HG03196 (cell line): ENCODE measurements at regions not wholly inside any gene's neighbourhood (a gene's known extent, or its start where the extent isn't known, plus 50 kb on each side); places are given as distances from the start of the nearest gene placed in this dataset.
A peak's percentile ranks its signal among the peaks of the same experiment; 100 is the strongest.
"Not testable (repeated sequence)": the region's sequence is repeated elsewhere in the genome, so short reads cannot be mapped to it uniquely, and the experiment has no call there.

Experiments
- ATAC-seq: cut with Tn5 transposase; IDR thresholded peaks from one replicate; pipeline ENCODE4 v1.9.1; 2021; ENCODE audit not compliant: unreplicated experiment

- ATAC-seq: not testable (repeated sequence)
Observed at GRCh38 chr1:219863816-219864215, 64.5 kb downstream of the SLC30A10 start.

DNA sequence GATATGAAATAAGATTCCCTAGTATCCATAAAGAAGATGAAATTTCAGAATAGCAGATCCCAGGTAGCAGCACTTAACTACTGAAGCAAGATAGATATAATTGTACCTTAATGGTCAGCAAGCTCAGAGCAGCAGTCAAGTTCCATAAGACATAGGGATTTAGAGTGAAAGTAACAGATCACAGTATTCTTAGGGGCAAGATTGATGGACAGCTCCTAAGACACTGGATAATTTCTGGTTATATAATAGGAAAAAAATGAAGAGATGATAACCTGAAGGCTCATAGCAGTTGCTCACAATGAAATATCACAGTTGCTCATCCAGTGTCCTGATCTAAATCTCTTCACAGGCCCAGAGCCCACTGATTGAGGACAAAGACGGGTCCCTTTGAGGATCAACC, 66.0 kb downstream of the SLC30A10 start:
- no peak for ATAC-seq

GRCh38 chr1:219858980-219859379, 69.4 kb downstream of the SLC30A10 start:
- ATAC-seq: no peak

DNA sequence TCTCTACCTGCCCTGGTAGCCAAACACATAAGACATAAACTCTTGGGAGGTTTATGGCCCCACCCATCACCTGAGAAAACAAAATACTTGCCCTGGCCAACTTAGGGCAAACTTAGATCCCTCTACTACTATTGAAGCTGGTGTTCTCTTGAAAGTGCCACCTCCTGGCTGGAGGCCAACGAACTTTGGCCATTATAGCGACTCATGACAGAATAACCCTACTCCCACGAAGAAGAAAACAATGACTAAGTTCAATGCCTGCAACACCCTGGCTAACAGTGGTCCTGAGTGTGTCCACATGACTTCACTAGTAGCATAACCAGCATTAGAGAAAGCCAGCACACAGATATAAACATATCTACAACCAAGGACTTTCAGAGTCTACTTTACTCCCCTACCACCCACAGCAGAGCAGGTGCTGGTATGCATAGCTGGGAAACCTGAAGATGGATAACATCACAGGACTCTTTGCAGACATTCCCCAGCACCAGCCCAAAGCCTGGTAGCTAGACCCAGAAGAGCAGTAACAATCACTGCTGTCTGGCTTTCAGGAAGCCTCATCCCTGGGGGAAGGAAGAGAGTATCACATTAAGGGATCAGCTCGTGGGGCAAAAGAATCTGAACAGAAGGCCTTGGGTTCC, 81.0 kb downstream of the SLC30A10 start:
- no peak for ATAC-seq

GRCh38 chr1:219839595-219839994, 88.8 kb downstream of the SLC30A10 start:
- not testable (repeated sequence) for ATAC-seq

- no peak for ATAC-seq
Observed at GRCh38 chr1:219837994-219838294, 90.4 kb downstream of the SLC30A10 start.

DNA sequence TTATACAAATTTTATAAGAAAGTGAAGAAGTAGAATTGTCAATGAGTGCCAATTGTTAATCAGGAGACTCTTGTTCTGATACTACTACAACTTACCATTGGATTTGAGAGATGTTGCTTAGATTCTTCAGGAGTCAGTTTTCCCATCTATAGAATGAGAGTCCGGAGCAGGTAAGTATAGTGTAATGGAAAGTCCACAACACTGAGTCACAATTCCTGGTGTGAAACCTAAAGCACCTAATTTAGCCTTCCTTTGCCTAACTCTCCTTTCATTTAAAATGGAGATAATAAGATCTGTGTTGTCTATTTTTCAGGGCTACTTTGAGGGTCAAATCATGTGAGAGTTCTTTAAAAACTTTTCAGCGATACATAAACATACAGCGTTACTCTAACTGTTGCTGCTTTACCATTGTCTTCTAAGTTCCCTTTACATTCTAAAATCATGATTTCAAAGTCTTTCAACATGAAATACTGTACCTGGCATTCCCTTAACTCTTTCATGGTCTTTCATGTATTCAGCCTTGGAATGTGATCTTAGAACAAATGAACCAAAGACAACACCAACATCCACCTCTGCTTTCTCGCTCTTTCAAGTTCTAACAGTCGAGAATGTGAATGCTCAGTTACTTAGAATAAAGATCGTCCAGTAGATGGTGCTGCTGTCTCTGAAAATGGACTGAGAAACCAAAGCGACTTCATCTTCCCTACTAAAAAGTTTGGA, 90.9 kb downstream of the SLC30A10 start:
- no peak for ATAC-seq

DNA sequence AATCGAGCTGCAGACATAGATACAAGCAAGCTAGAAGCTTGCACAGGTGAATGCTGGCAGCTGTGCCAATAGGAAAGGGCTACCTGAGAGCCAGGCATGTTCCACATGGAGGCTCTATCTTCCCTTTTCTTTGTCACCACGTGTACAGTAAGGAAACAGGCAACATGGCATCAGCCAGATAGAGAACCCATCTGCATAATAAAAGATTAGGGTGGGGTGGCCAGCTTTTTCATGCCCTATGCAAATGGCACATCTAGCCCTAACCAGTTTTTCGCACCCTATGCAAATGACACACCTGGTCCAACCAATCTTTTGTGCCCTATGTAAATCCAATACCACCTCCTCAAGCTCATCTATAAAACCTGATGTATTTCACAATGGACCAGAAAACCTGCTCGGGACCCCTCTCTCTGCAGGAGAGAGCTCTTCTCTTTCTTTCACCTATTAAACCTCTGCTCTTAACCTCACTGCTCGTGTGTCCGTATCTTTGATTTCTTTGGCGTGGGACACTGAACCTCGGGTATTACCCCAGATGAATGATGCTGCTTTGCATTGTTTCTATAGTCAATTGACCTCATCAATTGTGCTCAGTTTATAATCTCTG, 93.9 kb downstream of the SLC30A10 start:
- ATAC-seq: no peak

DNA sequence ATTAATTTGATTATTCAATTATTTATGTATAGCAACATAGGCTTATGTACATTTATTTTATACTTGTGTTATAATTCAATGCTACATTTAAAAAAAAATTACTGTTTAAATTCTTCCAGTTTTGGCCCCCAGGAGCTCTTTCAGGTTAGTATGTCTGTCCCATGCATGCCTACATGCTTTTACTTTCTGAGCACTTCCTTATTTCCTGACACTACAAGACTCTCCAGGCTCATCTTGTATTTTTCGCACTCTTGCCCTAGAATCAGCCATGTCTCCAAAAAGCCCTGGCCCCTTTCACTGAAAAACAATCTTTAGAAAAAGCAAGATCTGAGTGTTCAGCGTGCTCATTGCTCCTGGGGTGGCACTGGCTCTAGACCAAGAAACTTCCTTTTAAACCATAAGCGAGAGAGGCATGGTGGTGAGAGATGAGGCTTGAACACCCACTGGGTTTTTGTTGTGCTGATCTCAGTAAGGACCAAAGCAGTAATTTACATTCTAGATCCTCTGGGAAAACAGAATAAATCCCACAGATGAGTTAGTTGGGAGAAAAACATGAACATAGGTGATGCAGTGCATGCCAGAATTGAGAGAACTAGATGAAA, 95.0 kb downstream of the SLC30A10 start:
- no peak for ATAC-seq

DNA sequence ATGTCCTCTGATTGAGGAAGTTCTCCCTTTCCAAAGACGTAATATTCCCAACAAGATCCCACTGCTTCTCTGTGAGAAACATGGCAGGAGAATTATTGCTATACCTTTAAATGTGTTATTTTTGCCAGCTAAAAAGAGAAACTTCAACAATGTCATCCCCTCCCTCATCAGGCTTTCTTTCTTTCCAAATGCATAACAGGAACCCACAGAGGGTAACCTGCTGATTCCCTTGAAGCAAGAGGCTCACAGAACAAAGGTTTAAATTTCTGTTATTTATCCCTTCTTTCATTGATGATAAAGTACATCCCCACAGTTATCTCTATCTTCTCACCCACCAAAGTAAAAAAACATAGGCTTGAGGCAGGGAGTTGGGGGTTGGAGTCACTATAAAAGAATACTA, 102.1 kb downstream of the SLC30A10 start:
- no peak for ATAC-seq

- no peak for ATAC-seq
Observed at GRCh38 chr1:219825355-219825754, 103.0 kb downstream of the SLC30A10 start.

GRCh38 chr1:219824338-219824737, 104.0 kb downstream of the SLC30A10 start:
- ATAC-seq: no peak

DNA sequence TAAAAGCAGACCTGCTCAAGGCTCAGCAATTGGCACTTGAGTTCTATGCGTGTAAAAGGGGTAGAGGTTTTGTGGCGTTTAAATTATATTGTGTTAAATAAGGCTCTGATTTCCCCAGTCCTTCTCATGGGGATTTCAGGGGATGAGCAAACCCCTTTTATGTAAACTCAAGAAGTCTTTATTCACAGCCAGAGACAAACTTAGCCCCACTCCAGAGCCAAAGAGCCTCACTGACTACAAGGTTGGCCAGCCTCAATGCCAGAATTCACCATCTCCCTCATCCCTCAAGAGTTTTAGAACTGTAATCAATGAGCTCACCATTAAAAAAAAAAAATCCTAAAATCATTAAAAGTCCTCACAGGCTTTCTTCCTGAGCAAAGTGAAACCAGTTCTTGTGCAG, 107.8 kb downstream of the SLC30A10 start:
- ATAC-seq: no peak

GRCh38 chr1:219817914-219818313, 110.4 kb downstream of the SLC30A10 start:
- ATAC-seq: no peak

- ATAC-seq: no peak
Observed at GRCh38 chr1:219813294-219813693, 115.1 kb downstream of the SLC30A10 start.

DNA sequence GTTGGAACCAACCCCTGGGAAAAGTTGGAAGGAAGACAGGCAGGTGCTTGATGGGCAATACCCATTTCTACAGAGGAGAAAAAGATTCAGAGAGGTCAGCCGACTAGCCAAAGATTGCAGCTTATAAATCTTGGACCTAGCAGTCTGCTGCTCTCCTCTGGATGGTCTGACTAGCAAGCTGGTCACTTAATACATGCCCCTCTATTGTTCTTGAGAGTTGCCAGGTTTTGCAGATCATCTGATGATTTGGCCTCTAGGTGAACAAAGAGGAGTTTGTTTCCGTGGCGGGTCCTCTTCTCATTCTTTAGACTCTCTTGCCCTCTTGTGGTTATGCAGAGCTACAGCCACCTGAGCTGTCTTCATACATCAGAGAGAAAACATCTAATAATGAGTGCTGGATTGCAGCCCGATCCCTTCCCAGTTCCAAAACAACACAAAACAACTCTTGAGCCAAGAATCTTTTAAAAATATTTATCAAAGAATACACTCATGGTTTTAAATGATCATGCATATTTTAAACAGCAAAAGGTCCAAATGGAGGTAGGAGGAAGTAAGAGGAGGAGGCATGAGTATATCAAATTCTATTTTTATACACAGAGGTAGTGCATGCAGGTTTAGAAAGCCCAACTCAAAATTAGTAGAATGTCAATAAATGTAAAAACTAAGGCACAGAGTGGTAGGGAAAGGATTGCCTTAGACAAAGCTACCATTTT, 115.7 kb downstream of the SLC30A10 start:
- ATAC-seq: peak; percentile 92

DNA sequence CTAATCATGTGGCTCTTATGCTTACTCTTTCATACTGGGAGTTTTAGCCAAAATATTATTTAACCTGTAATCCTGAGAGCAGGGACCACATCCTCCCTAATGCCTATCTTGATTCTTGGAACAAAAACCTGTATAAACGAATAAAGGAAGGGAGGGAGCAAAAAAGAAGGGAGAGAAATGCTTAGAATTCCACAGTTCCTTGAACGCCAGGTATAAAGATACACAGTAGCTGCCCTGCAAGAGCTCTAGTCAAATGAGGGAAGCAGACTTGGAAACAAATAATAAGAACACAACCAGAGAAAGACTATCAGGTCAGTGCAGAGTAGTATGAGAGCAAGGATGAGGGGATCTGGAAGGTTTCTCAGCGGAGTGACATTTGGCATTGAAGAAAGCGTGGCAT, 116.3 kb downstream of the SLC30A10 start:
- no peak for ATAC-seq

GRCh38 chr1:219810451-219810850, 117.9 kb downstream of the SLC30A10 start:
- no peak for ATAC-seq

GRCh38 chr1:219808790-219809189, 119.6 kb downstream of the SLC30A10 start:
- no peak for ATAC-seq

DNA sequence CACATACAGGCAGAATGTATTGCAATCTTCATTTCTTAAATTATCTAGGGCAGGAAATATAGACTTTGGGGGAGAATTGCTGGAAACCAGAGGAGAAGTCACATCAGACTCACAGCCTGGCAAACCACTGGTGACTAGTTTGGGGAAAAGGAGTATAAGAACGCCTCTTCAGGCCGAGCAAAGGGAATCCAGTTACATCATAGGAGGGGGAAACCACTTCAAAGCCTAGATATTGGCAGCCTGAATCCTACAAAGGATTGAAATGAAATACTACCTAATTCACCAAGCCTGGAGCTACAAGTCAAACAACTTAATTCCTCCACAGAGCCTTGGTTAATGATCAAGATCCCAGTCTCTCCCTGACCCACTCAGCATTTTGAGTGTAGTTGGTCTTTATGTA, 121.7 kb downstream of the SLC30A10 start:
- no peak for ATAC-seq

DNA sequence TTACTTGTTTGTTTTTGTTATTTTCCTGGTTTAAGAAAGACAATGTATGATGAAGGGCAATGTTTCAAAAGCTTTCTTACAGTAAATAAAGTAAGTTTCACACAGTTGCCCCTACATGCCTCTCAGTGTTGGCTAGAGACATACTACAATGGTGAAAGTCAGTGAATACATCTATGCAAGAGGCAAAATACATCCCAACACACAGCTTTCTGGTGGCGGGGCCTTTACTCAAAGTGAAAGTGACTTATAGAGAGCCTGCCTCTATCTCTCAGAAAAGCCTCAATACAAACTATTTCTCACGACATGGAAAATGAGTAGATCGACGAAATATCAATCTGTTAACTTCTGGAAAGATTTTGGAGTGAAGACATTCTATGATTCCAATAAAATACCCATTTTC, 122.3 kb downstream of the SLC30A10 start:
- no peak for ATAC-seq

- no peak for ATAC-seq
Observed at GRCh38 chr1:219805191-219805590, 123.2 kb downstream of the SLC30A10 start.
